ENCODE measurements at regions not wholly inside any gene's neighbourhood (a gene's known extent, or its start where the extent isn't known, plus 50 kb on each side); places are given as distances from the start of the nearest gene placed in this dataset.
"Not testable (repeated sequence)": the region's sequence is repeated elsewhere in the genome, so short reads cannot be mapped to it uniquely, and the experiment has no call there.

DNA sequence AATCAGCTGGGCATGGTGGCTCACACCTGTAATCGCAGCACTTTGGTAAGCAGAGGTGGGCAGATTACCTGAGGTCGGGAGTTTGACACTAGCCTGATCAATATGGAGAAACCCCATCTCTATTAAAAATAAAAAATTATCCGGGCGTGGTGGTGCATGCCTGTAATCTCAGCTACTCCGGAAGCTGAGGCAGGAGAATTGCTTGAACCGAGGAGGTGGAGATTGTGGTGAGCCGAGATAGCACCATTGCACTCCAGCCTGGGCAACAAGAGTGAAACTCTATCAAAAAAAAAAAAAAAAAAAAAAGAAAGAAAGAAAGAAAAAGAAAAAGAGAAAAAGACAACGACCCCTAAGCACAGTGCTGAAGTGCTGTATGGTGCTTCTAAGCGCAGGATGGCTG, 280.6 kb upstream of the MAF start:
- POLR2A ChIA-PET = interaction anchor here (0.6 kb wide), 1 partner anchor 1802 kb away, joined by 3 read pairs; no protein-coding TSS in a partner anchor
- not testable (repeated sequence) for ATAC-seq

GRCh38 chr16:79876332-79876730, 275.8 kb upstream of the MAF start:
- Mint-ChIP-seq H3K9me3 (no peaks in the 10 kb centered on the region), H3K4me3 (no peak overlapping the region), H3K36me3 (no peaks in the 10 kb centered on the region), H3K27ac (no peak overlapping the region), H3K27me3 (ENCODE audit: low read depth) (no peaks in the 10 kb centered on the region), H3K4me1 (no peaks in the 10 kb centered on the region; the same call in 1 of the 2 replicates)
- TF ChIP-seq NFYB (CRISPR knock-in tag; conservative IDR thresholded peaks at IDR 0.05; ENCODE audit: low read depth) = no peak
- TF ChIP-seq GTF2I (CRISPR knock-in tag; conservative IDR thresholded peaks at IDR 0.05) = no peak
- no peak for TF ChIP-seq MYBL2 (CRISPR knock-in tag; IDR thresholded peaks at IDR 0.05)
- TF ChIP-seq, protein P1, sequence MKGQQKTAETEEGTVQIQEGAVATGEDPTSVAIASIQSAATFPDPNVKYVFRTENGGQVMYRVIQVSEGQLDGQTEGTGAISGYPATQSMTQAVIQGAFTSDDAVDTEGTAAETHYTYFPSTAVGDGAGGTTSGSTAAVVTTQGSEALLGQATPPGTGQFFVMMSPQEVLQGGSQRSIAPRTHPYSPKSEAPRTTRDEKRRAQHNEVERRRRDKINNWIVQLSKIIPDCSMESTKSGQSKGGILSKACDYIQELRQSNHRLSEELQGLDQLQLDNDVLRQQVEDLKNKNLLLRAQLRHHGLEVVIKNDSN (CRISPR knock-in tag; IDR thresholded peaks at IDR 0.05) = no peak
- no peak for TF ChIP-seq NFATC4 (CRISPR knock-in tag; IDR thresholded peaks at IDR 0.05)
- no peak for TF ChIP-seq ZMAT4 (CRISPR knock-in tag; IDR thresholded peaks at IDR 0.05)
- TF ChIP-seq AR (CRISPR knock-in tag; IDR thresholded peaks at IDR 0.05) = no peak
- TF ChIP-seq ZNF232 (CRISPR knock-in tag; IDR thresholded peaks at IDR 0.05) = no peak
- TF ChIP-seq CREM (CRISPR knock-in tag; IDR thresholded peaks at IDR 0.05) = no peak
- no peak for TF ChIP-seq STAT6 (CRISPR knock-in tag; conservative IDR thresholded peaks at IDR 0.05; ENCODE audit: low read depth)
- TF ChIP-seq FOXK1 (CRISPR knock-in tag; IDR thresholded peaks at IDR 0.05) = no peak
- TF ChIP-seq ZNF317 (CRISPR knock-in tag; IDR thresholded peaks at IDR 0.05; ENCODE audit: borderline replicate concordance, low read depth) = no peak
- ChIA-PET CTCF (interaction anchor here (1.0 kb wide), 1 partner anchor 208 kb away, joined by 3 read pairs; no protein-coding TSS in a partner anchor), POLR2A (no interaction called here)
- DNase-seq (ENCODE audit: low spot score) = no peak
- ATAC-seq = no peak

More for the DNA sequence above, 280.6 kb upstream of the MAF start:
- CTCF ChIA-PET; DNase-seq (ENCODE audit: low spot score); H3K4me3 Mint-ChIP-seq; H3K27me3 Mint-ChIP-seq (ENCODE audit: low read depth); H3K27ac Mint-ChIP-seq; H3K9me3 Mint-ChIP-seq; H3K36me3 Mint-ChIP-seq; H3K4me1 Mint-ChIP-seq: not testable (repeated sequence)

- ChIA-PET CTCF (no interaction called here), POLR2A (no interaction called here)
- no peaks in the 10 kb centered on the region for H3K36me3 Mint-ChIP-seq
- H3K27ac Mint-ChIP-seq = no peak overlapping the region
- no peaks in the 10 kb centered on the region for H3K27me3 Mint-ChIP-seq (ENCODE audit: low read depth)
- H3K4me3 Mint-ChIP-seq = no peak overlapping the region
- no peaks in the 10 kb centered on the region for H3K9me3 Mint-ChIP-seq
- no peaks in the 10 kb centered on the region; the same call in 1 of the 2 replicates for H3K4me1 Mint-ChIP-seq
- ATAC-seq (no peak), DNase-seq (ENCODE audit: low spot score) (no peak)
- TF ChIP-seq, protein P2, sequence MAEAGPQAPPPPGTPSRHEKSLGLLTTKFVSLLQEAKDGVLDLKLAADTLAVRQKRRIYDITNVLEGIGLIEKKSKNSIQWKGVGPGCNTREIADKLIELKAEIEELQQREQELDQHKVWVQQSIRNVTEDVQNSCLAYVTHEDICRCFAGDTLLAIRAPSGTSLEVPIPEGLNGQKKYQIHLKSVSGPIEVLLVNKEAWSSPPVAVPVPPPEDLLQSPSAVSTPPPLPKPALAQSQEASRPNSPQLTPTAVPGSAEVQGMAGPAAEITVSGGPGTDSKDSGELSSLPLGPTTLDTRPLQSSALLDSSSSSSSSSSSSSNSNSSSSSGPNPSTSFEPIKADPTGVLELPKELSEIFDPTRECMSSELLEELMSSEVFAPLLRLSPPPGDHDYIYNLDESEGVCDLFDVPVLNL (CRISPR knock-in tag; IDR thresholded peaks at IDR 0.05; ENCODE audit: borderline replicate concordance, low read depth) = no peak
- TF ChIP-seq FOXP4 (CRISPR knock-in tag; IDR thresholded peaks at IDR 0.05) (no peak), HMGA2 (CRISPR knock-in tag; IDR thresholded peaks at IDR 0.05) (no peak), OVOL2 (CRISPR knock-in tag; IDR thresholded peaks at IDR 0.05; ENCODE audit: borderline replicate concordance) (no peak), NFYB (CRISPR knock-in tag; conservative IDR thresholded peaks at IDR 0.05; ENCODE audit: low read depth) (no peak), AR (CRISPR knock-in tag; IDR thresholded peaks at IDR 0.05) (no peak)
- TF ChIP-seq, protein P3, sequence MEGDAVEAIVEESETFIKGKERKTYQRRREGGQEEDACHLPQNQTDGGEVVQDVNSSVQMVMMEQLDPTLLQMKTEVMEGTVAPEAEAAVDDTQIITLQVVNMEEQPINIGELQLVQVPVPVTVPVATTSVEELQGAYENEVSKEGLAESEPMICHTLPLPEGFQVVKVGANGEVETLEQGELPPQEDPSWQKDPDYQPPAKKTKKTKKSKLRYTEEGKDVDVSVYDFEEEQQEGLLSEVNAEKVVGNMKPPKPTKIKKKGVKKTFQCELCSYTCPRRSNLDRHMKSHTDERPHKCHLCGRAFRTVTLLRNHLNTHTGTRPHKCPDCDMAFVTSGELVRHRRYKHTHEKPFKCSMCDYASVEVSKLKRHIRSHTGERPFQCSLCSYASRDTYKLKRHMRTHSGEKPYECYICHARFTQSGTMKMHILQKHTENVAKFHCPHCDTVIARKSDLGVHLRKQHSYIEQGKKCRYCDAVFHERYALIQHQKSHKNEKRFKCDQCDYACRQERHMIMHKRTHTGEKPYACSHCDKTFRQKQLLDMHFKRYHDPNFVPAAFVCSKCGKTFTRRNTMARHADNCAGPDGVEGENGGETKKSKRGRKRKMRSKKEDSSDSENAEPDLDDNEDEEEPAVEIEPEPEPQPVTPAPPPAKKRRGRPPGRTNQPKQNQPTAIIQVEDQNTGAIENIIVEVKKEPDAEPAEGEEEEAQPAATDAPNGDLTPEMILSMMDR (IDR thresholded peaks at IDR 0.05) = no peak
These were observed 273.9 kb upstream of the MAF start for GRCh38 chr16:79874391-79874790.

Data from WTC11 (cell line).